ENCODE measurements at regions not wholly inside any gene's neighbourhood (a gene's known extent, or its start where the extent isn't known, plus 50 kb on each side); places are given as distances from the start of the nearest gene placed in this dataset.

DNA sequence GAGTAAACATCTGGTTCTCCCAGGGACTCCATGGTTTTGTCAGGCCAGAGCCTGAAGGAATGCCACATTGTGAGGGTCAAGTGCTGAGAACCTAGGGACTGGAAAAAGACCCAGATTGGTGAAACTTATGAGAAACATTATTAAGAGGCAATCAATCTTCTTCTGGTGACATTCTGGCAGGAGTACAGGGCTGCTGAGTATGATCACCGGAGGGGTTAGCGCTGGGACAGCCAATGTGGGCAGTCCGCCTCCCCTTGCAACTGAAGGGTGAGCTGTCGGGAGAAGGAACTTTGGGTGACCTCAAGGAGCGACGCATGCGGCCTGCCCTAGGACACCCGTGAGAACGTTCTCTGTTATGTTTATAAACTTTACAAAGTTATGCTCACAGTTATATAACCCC is 429.0 kb downstream of the LMO4 start:
- WGBS, 3 donors: 67 to 89% (median 79%) methylated on average over 9 of the region's 9 CpGs
- peaks cover 0 to 3% (median 0%) of the 10 kb centered on the region in 3 donors for H3K4me1 ChIP-seq (ENCODE audit: control insufficient read depth in 3 of 3, insufficient read depth in 2 of 3, low read depth in 1 of 3, low read length in 2 of 3)
- FAIRE-seq (no peak), DNase-seq (no peak)
- H3K9me3 ChIP-seq (ENCODE audit: control insufficient read depth in 2 of 2, insufficient read depth in 1 of 2, low read depth in 1 of 2, low read length in 1 of 2): no peaks in the 10 kb centered on the region
- H3K27me3 ChIP-seq (ENCODE audit: control insufficient read depth in 3 of 3, insufficient read depth in 3 of 3, low read length in 3 of 3): no peaks in the 10 kb centered on the region
- H3K27ac ChIP-seq (ENCODE audit: low read depth in 1 of 3, low read length in 2 of 3): no peak overlapping the region
- no peaks in the 10 kb centered on the region for H3K36me3 ChIP-seq (ENCODE audit: control insufficient read depth in 3 of 3, insufficient read depth in 2 of 3, low read depth in 1 of 3, low read length in 3 of 3)
- no peak overlapping the region for H3K4me3 ChIP-seq (ENCODE audit: low read depth in 1 of 3, low read length in 3 of 3)

GRCh38 chr1:87759421-87760087 is 430.9 kb downstream of the LMO4 start:
- no peak for FAIRE-seq
- Histone ChIP-seq H3K4me3 (ENCODE audit: low read depth in 1 of 3, low read length in 3 of 3) (no peak overlapping the region), H3K9me3 (ENCODE audit: control insufficient read depth in 2 of 2, insufficient read depth in 1 of 2, low read depth in 1 of 2, low read length in 1 of 2) (no peaks in the 10 kb centered on the region), H3K4me1 (ENCODE audit: control insufficient read depth in 3 of 3, insufficient read depth in 2 of 3, low read depth in 1 of 3, low read length in 2 of 3) (no peaks in the 10 kb centered on the region), H3K36me3 (ENCODE audit: control insufficient read depth in 3 of 3, insufficient read depth in 2 of 3, low read depth in 1 of 3, low read length in 3 of 3) (no peaks in the 10 kb centered on the region), H3K27ac (ENCODE audit: low read depth in 1 of 3, low read length in 2 of 3) (no peak overlapping the region), H3K27me3 (ENCODE audit: control insufficient read depth in 3 of 3, insufficient read depth in 3 of 3, low read length in 3 of 3) (no peaks in the 10 kb centered on the region)
- DNase-seq: no peak
- WGBS, 3 donors: 24 to 52% (median 50%) methylated on average over 4 of the region's 4 CpGs

DNA sequence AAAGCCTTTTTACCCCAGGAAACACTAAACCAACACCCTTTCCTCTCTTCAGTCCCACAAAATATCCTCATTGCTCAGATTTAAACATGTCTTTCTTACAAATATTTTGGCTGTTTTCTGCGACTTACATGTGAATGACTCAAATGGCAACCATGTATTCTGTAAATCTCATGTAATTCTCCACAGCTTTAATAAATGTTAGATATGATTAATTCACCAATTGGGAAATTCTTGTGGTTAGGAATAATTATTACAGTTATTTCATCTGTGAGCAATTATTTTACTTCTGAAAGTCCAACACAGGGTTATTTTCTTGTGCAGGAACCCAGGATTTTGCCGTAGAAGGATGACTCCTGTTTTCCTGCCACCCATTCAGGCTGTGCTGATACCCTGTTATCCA is 431.5 kb downstream of the LMO4 start:
- Histone ChIP-seq H3K27ac (ENCODE audit: low read depth in 1 of 3, low read length in 2 of 3) (no peak overlapping the region), H3K36me3 (ENCODE audit: control insufficient read depth in 3 of 3, insufficient read depth in 2 of 3, low read depth in 1 of 3, low read length in 3 of 3) (no peaks in the 10 kb centered on the region), H3K4me3 (ENCODE audit: low read depth in 1 of 3, low read length in 3 of 3) (no peak overlapping the region), H3K4me1 (ENCODE audit: control insufficient read depth in 3 of 3, insufficient read depth in 2 of 3, low read depth in 1 of 3, low read length in 2 of 3) (no peaks in the 10 kb centered on the region), H3K27me3 (ENCODE audit: control insufficient read depth in 3 of 3, insufficient read depth in 3 of 3, low read length in 3 of 3) (no peaks in the 10 kb centered on the region), H3K9me3 (ENCODE audit: control insufficient read depth in 2 of 2, insufficient read depth in 1 of 2, low read depth in 1 of 2, low read length in 1 of 2) (no peaks in the 10 kb centered on the region)
- DNase-seq (no peak), FAIRE-seq (no peak)
- WGBS, 3 donors: 77 to 85% (median 85%) methylated on average over 2 of the region's 2 CpGs

DNA sequence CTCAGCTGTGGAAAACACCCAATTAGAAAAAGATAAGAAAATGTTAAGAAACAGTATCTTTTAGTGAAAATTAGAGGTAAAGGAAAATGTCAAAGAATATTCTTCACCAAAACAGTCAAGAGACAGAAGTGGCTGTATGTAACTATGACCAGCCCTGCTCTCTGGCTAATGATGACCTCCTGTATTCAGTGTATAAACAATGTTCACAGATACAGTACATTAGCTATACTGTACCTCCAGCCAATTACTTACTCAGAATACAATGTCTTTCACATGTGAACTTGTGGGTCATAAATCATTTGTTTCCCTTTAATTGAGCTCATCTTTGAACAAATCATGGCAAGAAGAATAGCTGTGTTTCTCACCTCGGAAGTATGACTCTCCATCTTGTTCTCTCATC is 432.0 kb downstream of the LMO4 start:
- H3K4me1 ChIP-seq (ENCODE audit: control insufficient read depth in 3 of 3, insufficient read depth in 2 of 3, low read depth in 1 of 3, low read length in 2 of 3): no peaks in the 10 kb centered on the region
- no peaks in the 10 kb centered on the region for H3K36me3 ChIP-seq (ENCODE audit: control insufficient read depth in 3 of 3, insufficient read depth in 2 of 3, low read depth in 1 of 3, low read length in 3 of 3)
- 91 to 96% (median 93%) methylated on average over 1 of the region's 1 CpG for whole genome bisulfite sequencing, 3 donors
- no peaks in the 10 kb centered on the region for H3K9me3 ChIP-seq (ENCODE audit: control insufficient read depth in 2 of 2, insufficient read depth in 1 of 2, low read depth in 1 of 2, low read length in 1 of 2)
- no peak overlapping the region for H3K27ac ChIP-seq (ENCODE audit: low read depth in 1 of 3, low read length in 2 of 3)
- FAIRE-seq (no peak), DNase-seq (no peak)
- H3K27me3 ChIP-seq (ENCODE audit: control insufficient read depth in 3 of 3, insufficient read depth in 3 of 3, low read length in 3 of 3): no peaks in the 10 kb centered on the region
- no peak overlapping the region for H3K4me3 ChIP-seq (ENCODE audit: low read depth in 1 of 3, low read length in 3 of 3)

DNA sequence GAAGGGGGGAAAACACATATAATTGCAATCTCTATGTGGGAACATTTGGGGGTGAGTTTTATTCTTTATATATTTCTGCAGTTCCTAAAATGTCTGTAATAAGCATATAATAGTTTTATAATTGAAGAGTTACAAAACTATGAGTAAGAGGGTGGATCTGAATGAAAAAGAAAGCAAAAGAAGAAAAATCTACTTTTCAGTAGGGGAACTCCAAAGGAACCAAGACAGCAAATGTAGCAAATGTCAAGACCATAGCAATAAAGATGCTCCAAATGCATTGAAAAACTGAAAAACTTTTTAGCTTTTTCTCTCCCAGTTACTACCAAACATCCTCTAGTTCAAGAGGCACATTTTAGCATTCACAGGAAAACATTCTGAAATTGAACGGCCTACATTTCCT is 434.8 kb downstream of the LMO4 start:
- DNase-seq (no peak), FAIRE-seq (no peak)
- Histone ChIP-seq H3K27ac (ENCODE audit: low read depth in 1 of 3, low read length in 2 of 3) (no peak overlapping the region), H3K4me3 (ENCODE audit: low read depth in 1 of 3, low read length in 3 of 3) (no peak overlapping the region), H3K27me3 (ENCODE audit: control insufficient read depth in 3 of 3, insufficient read depth in 3 of 3, low read length in 3 of 3) (no peaks in the 10 kb centered on the region), H3K4me1 (ENCODE audit: control insufficient read depth in 3 of 3, insufficient read depth in 2 of 3, low read depth in 1 of 3, low read length in 2 of 3) (peaks cover 0 to 2% (median 0%) of the 10 kb centered on the region in 3 donors), H3K36me3 (ENCODE audit: control insufficient read depth in 3 of 3, insufficient read depth in 2 of 3, low read depth in 1 of 3, low read length in 3 of 3) (no peaks in the 10 kb centered on the region), H3K9me3 (ENCODE audit: control insufficient read depth in 2 of 2, insufficient read depth in 1 of 2, low read depth in 1 of 2, low read length in 1 of 2) (no peaks in the 10 kb centered on the region)
- WGBS, 3 donors: 47 to 82% (median 76%) methylated on average over 1 of the region's 1 CpG

DNA sequence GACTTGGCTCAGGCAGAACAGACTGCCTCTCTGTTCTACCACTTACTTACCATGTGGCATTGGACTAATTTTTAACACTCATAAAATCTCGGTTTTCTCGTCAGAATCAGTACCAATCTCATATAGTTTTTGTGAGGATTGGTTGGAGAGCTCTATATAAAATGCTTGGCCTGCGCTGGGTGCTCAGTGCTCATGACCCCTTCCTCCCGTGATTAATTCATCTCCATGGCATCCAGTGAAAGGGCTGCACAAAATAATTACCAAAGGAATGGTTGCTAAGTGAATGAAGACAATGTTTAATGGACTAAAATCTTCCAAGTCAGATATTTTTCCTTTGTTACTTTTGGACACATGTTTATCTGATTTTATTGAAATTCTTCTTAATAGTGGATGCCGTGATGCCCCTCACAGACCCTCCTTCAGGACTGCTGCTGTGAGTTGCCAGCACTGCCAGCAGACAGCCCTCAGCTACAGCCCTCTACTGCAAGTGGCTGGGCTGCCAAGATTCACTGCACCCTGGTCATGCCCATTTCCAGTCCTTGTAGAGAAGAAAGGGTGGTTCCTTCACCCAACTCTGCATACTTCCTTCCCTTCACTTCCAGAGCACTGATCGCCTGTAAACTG is 436.5 kb downstream of the LMO4 start:
- Histone ChIP-seq H3K27ac (ENCODE audit: low read depth in 1 of 3, low read length in 2 of 3) (no peak overlapping the region), H3K36me3 (ENCODE audit: control insufficient read depth in 3 of 3, insufficient read depth in 2 of 3, low read depth in 1 of 3, low read length in 3 of 3) (no peaks in the 10 kb centered on the region), H3K9me3 (ENCODE audit: control insufficient read depth in 2 of 2, insufficient read depth in 1 of 2, low read depth in 1 of 2, low read length in 1 of 2) (no peaks in the 10 kb centered on the region), H3K4me1 (ENCODE audit: control insufficient read depth in 3 of 3, insufficient read depth in 2 of 3, low read depth in 1 of 3, low read length in 2 of 3) (peaks cover 0 to 2% (median 0%) of the 10 kb centered on the region in 3 donors), H3K27me3 (ENCODE audit: control insufficient read depth in 3 of 3, insufficient read depth in 3 of 3, low read length in 3 of 3) (no peaks in the 10 kb centered on the region), H3K4me3 (ENCODE audit: low read depth in 1 of 3, low read length in 3 of 3) (no peak overlapping the region)
- DNase-seq (no peak), FAIRE-seq (no peak)
- WGBS, 3 donors: 85 to 90% (median 89%) methylated on average over 6 of the region's 6 CpGs

- 68 to 81% (median 81%) methylated on average over 1 of the region's 1 CpG for WGBS, 3 donors
- no peak for FAIRE-seq
- H3K4me3 ChIP-seq (ENCODE audit: low read depth in 1 of 3, low read length in 3 of 3): no peak overlapping the region
Observed at GRCh38 chr1:87765681-87766070, 437.0 kb downstream of the LMO4 start.

GRCh38 chr1:87766737-87767136 is 438.1 kb downstream of the LMO4 start:
- DNase-seq: no peak
- Histone ChIP-seq H3K9me3 (ENCODE audit: control insufficient read depth in 2 of 2, insufficient read depth in 1 of 2, low read depth in 1 of 2, low read length in 1 of 2) (no peaks in the 10 kb centered on the region), H3K27me3 (ENCODE audit: control insufficient read depth in 3 of 3, insufficient read depth in 3 of 3, low read length in 3 of 3) (no peaks in the 10 kb centered on the region), H3K4me3 (ENCODE audit: low read depth in 1 of 3, low read length in 3 of 3) (no peak overlapping the region), H3K36me3 (ENCODE audit: control insufficient read depth in 3 of 3, insufficient read depth in 2 of 3, low read depth in 1 of 3, low read length in 3 of 3) (no peaks in the 10 kb centered on the region), H3K27ac (ENCODE audit: low read depth in 1 of 3, low read length in 2 of 3) (no peak overlapping the region), H3K4me1 (ENCODE audit: control insufficient read depth in 3 of 3, insufficient read depth in 2 of 3, low read depth in 1 of 3, low read length in 2 of 3) (peaks cover 0 to 2% (median 0%) of the 10 kb centered on the region in 3 donors)
- no peak for FAIRE-seq
- WGBS, 3 donors: 60 to 68% (median 61%) methylated on average over 1 of the region's 1 CpG

More at GRCh38 chr1:87765681-87766070, 437.0 kb downstream of the LMO4 start:
- no peak for DNase-seq
- Histone ChIP-seq H3K4me1 (ENCODE audit: control insufficient read depth in 3 of 3, insufficient read depth in 2 of 3, low read depth in 1 of 3, low read length in 2 of 3) (peaks cover 0 to 2% (median 0%) of the 10 kb centered on the region in 3 donors), H3K9me3 (ENCODE audit: control insufficient read depth in 2 of 2, insufficient read depth in 1 of 2, low read depth in 1 of 2, low read length in 1 of 2) (no peaks in the 10 kb centered on the region), H3K36me3 (ENCODE audit: control insufficient read depth in 3 of 3, insufficient read depth in 2 of 3, low read depth in 1 of 3, low read length in 3 of 3) (no peaks in the 10 kb centered on the region), H3K27ac (ENCODE audit: low read depth in 1 of 3, low read length in 2 of 3) (no peak overlapping the region), H3K27me3 (ENCODE audit: control insufficient read depth in 3 of 3, insufficient read depth in 3 of 3, low read length in 3 of 3) (no peaks in the 10 kb centered on the region)

DNA sequence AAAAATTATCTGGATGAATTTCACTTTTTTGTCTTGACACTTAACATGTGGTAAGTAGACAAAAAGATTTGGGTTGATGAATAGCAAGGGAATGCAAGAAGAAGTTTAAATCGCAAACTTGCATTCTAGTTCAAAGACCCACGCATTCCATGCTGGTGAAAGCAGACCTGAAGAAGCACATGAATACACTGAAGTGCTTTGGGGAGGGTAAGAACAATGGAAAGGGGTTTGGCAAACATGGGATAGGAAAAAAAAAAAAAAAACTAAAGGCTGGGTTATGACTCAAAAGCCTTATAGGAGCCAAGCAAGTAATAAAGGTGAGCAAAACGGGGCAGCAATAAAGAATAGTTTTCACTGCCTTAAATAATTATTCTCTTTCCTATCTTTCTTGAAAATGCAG is 450.2 kb downstream of the LMO4 start:
- no peak for FAIRE-seq
- H3K9me3 ChIP-seq (ENCODE audit: control insufficient read depth in 2 of 2, insufficient read depth in 1 of 2, low read depth in 1 of 2, low read length in 1 of 2): no peaks in the 10 kb centered on the region
- H3K4me1 ChIP-seq (ENCODE audit: control insufficient read depth in 3 of 3, insufficient read depth in 2 of 3, low read depth in 1 of 3, low read length in 2 of 3): no peaks in the 10 kb centered on the region
- WGBS, 3 donors: 88 to 92% (median 91%) methylated on average over 3 of the region's 3 CpGs
- no peak overlapping the region for H3K4me3 ChIP-seq (ENCODE audit: low read depth in 1 of 3, low read length in 3 of 3)
- no peak overlapping the region for H3K27ac ChIP-seq (ENCODE audit: low read depth in 1 of 3, low read length in 2 of 3)
- no peaks in the 10 kb centered on the region for H3K27me3 ChIP-seq (ENCODE audit: control insufficient read depth in 3 of 3, insufficient read depth in 3 of 3, low read length in 3 of 3)
- DNase-seq: no peak
- no peaks in the 10 kb centered on the region for H3K36me3 ChIP-seq (ENCODE audit: control insufficient read depth in 3 of 3, insufficient read depth in 2 of 3, low read depth in 1 of 3, low read length in 3 of 3)

Measured in small intestine (tissue), 7 donors.